ENCODE measurements at regions not wholly inside any gene's neighbourhood (a gene's known extent, or its start where the extent isn't known, plus 50 kb on each side); places are given as distances from the start of the nearest gene placed in this dataset.

- no peak for TF ChIP-seq CTCF (IDR thresholded peaks at IDR 0.05 in 8 of 11, conservative IDR thresholded peaks at IDR 0.05 in 3 of 11)
- TF ChIP-seq POLR2A (IDR thresholded peaks at IDR 0.05): no peak
- no peak for TF ChIP-seq POLR2AphosphoS5 (IDR thresholded peaks at IDR 0.05)
These were observed 150.9 kb upstream of the CTTNBP2NL start for GRCh38 chr1:112245114-112245513.
